Loucy (cell line): ENCODE measurements at regions not wholly inside any gene's neighbourhood (a gene's known extent, or its start where the extent isn't known, plus 50 kb on each side); places are given as distances from the start of the nearest gene placed in this dataset.

Experiments used
- CTCF ChIP-seq: fragments of 200-600 bp; sonication (generic); conservative IDR thresholded peaks from 2 replicates; pipeline ENCODE4 v1.5.1; 2014; ENCODE audit warnings: mild to moderate bottlenecking, antibody characterized with exemption, low read length
- EZH2phosphoT487 ChIP-seq: fragments of 200-600 bp; IDR thresholded peaks from 2 replicates; pipeline ENCODE4 v1.6.1; 2018; ENCODE audit warnings: antibody characterized with exemption, mild to moderate bottlenecking, moderate library complexity, borderline replicate concordance

- TF ChIP-seq CTCF (no peak), EZH2phosphoT487 (no peak)
These were observed 555.2 kb upstream of the FANCL start for GRCh38 chr2:58796239-58796910.
